SK-N-MC (cell line): ENCODE measurements at regions not wholly inside any gene's neighbourhood (a gene's known extent, or its start where the extent isn't known, plus 50 kb on each side); places are given as distances from the start of the nearest gene placed in this dataset.

ENCODE experiments used
- EZH2 ChIP-seq: fragments of 200-600 bp; sonication (generic); IDR thresholded peaks from one replicate; pipeline ENCODE4 v1.6.1; 2017; ENCODE audit warnings: antibody characterized with exemption
- POLR2AphosphoS5 ChIP-seq: IDR thresholded peaks from 2 replicates; pipeline ENCODE4 v1.6.1; 2012; ENCODE audit warnings: mild to moderate bottlenecking, low read depth, low read length, borderline replicate concordance

- TF ChIP-seq EZH2 (no peak), POLR2AphosphoS5 (no peak)
Measured at GRCh38 chr7:123341102-123341501, 141.3 kb upstream of the SLC13A1 start.
